KBM-7 (cell line): ENCODE measurements at regions not wholly inside any gene's neighbourhood (a gene's known extent, or its start where the extent isn't known, plus 50 kb on each side); places are given as distances from the start of the nearest gene placed in this dataset.

ENCODE experiments used
- DNase-seq: peaks from one replicate; pipeline ENCODE4 v3.0.0-alpha.2; 2015
- in situ Hi-C: fragments of 300-500 bp; cut with MboI; formaldehyde crosslinking; loops from 2 replicates; pipeline ENCODE4 v1.14.3; 2020; ENCODE audit warnings: low sequenced_read_pairs, low pct_unique_long_range_greater_than_20kb, mixed read lengths

DNA sequence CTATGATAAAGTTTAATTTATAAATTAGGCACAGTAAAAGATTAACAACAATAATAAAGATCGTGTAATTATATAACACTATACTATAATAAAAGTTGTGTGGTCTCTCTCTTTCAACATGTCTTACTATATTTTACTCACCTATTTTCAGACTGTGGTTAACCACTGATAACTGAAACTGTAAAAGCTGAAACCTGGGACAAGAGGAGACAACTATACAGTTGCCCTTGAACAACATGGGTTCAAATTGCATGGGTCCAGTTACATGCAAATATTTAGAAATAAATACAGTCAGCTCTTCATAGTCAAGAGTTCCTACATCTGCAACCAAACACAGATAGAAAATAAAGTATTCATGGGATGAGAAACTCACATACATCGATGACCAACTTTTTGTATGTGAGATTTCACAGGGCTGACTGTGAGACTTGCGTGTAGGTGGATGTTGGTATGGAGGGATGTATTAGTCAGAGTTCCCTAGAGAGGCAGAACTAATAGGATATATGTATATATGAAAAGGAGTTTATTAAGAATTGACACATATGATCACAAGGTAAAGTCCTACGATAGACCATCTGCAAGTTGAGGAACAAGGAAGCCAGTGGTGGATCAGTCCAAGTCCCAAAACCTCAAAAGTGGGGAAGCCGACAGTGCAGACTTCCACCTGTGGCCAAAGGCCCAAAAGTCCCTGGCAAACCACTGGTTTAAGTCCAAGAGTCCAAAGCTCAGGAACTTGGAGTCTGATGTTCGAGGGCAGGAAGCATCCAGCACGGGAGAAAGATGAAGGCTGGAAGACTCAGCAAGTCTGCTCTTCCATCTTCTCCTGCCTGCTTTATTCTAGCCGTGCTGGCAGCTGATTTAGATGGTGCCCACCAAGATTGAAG is 359.5 kb downstream of the INSC start:
- in situ Hi-C loops = no loop called here
- DNase-seq = no peak

DNA sequence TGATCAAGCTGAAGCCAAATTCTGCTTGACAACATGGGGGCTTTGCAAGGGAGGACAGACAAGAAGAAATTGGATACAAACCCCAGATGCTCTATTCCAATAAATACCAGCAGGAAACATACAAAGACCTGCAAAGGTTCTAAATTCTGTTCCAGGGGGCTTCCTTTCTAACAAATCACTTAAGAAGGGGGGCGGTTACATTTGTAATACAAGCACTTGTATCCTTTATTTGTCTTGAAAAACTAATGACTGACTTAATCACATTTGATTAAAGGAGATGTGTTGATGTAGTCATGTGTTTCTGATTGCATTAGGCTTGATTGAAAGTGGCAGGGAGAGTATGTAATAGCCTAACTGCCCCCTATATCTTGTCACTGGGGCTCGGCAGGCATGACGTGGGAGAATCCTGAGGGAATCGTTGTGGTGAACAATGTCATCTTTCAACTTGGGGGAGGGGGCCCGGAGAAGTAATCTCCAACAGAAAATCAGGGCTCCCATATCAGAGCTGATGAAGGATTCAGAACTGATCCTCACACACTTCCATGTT is 361.7 kb downstream of the INSC start:
- DNase-seq = no peak
- in situ Hi-C loops = no loop called here

GRCh38 chr11:15481871-15482270 is 367.1 kb downstream of the INSC start:
- in situ Hi-C loops = no loop called here
- no peak for DNase-seq

- DNase-seq = no peak
- in situ Hi-C loops = no loop called here
Observed at GRCh38 chr11:15483205-15483604, 368.5 kb downstream of the INSC start.

DNA sequence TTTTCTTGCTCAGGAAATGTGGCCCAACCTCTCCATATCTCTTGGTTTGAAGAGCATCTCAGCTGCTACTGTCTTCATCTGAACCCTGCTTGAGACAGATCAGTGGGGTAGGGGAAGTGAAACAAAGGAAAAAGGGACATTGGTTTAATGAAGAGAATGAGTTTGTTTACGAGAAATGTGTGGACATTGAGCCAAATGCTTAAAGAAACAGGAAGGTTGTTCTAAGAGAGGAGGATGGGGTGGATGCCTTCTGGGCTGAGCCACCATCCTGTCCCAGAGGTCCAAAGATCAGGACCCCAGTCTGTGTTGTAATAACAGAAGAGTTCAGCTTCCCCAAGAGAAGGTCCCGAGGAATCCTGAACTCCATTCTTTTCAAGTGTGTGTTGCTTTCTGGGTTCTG is 369.7 kb downstream of the INSC start:
- no peak for DNase-seq
- in situ Hi-C loops = no loop called here

DNA sequence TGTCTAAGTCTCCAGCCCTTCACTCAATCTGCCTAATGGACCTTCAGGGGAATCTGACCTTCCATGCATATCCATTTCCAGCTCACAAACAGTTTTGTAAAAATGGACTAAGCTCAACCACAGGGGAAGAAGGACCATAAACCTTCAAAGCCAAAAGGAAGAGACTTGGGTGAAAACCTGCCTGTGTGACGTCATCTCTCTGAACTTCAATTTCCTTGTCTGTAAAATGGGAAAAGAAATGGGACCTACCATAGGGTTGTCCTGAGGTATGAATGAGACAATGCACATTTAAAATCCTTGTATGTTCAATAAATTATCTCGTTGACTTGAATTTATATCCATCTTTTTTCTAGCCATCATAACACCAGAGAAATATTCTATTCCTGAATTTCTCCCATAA is 370.7 kb downstream of the INSC start:
- no peak for DNase-seq
- in situ Hi-C loops = no loop called here

- in situ Hi-C loops = no loop called here
- DNase-seq = no peak
Observed at GRCh38 chr11:15489281-15489680, 374.6 kb downstream of the INSC start.

DNA sequence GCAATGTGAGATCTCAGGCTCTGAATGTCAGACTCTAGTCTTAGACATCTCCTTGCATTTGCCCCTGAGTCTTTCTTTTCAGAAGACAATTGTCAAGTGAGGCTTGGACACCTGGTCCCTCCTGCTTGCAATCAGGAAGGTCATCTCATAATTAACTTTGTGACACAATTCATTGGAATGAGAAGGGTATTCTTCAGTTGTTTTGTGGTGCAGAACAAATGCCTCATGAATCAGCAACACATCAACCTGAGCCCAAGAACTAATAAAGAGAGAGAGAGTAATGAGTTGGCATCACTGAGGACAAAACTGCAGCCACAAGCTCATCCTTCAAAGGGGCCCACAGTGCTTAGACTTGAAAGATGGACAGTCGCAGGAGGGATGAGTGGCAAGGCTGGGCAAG is 375.8 kb downstream of the INSC start:
- in situ Hi-C loops = no loop called here
- no peak for DNase-seq

GRCh38 chr11:15493066-15493465 is 378.3 kb downstream of the INSC start:
- in situ Hi-C loops = no loop called here
- DNase-seq = no peak

DNA sequence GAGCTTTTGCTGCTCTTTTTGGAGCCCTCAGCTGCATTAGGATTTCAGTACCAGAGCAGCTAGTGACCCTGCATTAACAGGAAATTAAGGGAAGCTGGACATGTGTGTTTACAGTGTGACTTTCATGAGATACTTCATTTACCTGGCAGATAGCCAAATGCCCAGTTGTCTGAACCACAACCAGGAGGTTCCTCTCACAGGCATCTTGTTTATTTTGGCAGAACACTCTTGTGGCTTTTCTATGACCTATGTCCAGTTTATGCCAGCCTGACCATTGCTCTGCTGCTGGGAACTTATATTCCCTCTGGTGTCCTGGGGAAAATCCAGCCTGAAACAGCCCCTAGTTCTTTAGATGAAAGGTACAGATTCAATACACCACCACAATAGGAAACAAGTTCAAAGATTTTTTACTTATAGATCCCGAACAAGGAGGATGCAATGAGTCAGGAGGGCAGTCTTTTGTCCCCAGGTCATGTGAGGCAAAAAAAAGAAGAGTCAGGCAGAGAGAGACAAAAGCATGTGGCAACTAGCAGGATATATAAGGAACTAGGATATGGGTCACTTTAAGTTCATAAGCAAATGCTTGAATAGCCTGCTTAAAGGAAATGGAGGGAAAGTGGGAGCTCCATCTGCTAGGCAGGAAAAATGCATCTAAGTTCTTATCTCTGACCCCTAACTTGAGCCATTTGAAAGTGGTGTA is 379.3 kb downstream of the INSC start:
- DNase-seq = no peak
- in situ Hi-C loops = no loop called here

DNA sequence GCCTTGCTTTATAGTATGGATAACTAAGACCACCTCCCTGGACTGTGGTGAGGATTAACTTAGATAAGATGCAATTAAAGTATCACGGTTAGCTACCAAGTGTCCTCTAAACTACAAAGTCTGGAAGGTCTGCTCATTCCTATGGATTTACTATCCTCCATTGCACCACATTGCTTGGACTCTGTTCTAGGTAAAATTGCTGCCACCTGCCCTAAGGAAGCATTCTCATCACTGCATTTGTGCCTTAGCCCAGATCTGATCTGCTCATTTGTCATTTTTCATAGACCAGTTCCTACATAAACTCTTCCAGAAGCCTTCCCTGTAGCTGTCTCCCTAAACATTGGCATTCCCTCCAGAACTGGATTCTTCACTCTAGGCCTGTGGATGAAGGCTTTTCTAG is 380.0 kb downstream of the INSC start:
- no peak for DNase-seq

GRCh38 chr11:15495462-15495861 is 380.7 kb downstream of the INSC start:
- in situ Hi-C loops = no loop called here
- no peak for DNase-seq

More for the DNA sequence above, 380.0 kb downstream of the INSC start:
- in situ Hi-C loops = no loop called here

DNA sequence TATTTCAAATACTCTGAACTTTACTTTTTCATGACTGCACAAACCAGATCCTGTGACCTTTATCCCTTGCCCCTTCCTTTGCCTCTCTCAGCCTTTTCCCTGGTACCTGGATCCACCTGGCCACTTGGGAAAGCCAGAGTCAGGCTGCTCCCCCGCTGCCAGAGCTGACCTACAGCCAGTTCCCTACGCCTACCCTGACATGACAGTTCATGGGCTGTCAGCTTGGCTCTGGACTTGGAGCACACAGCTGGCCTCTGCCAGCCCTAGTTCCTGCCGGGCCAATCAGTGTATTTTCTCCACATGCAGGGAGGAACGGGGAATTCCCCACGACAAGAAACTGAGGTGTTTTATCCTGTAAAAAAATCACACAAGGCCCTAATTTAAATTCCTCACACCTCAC is 382.6 kb downstream of the INSC start:
- in situ Hi-C loops = no loop called here
- DNase-seq = no peak

DNA sequence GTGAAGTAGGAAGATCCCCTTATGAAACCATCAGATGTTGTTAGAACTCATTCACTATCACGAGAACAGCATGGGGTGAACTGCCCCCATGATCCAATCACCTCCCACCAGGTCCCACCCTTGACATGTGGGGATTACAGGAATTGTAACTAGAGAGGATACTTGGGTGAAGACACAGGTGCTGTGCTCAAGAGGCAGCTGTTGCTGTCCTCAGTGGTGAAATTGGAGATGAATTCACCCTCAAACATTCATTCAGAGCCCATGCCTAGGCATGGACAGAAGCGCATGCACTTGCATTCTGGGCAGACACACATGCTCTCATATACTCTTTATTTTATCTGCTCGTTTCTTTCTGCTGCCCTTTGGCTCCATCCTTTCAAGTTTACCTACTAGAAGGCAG is 385.0 kb downstream of the INSC start:
- in situ Hi-C loops = no loop called here
- DNase-seq = no peak

GRCh38 chr11:15500643-15501042 is 385.9 kb downstream of the INSC start:
- no peak for DNase-seq

DNA sequence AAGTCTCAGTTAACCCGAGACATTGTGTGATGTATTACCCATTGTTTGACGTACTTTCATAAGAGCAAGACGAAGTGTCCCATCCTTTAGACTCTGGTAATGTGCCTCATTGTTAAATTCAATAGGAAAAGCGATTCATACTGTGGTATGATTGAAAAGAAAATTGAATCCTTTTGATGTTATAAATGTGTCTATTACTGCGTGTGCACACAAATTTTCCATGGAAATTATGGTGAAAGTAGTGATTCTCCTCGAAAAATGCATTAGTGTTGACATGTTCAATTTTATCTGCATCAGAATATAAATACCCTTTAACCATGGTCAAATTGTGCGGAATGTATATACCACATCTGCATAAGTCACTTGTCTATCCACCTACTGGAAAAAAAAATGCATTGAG is 386.8 kb downstream of the INSC start:
- DNase-seq = no peak
- in situ Hi-C loops = no loop called here

More at GRCh38 chr11:15500643-15501042, 385.9 kb downstream of the INSC start:
- in situ Hi-C loops = no loop called here

DNA sequence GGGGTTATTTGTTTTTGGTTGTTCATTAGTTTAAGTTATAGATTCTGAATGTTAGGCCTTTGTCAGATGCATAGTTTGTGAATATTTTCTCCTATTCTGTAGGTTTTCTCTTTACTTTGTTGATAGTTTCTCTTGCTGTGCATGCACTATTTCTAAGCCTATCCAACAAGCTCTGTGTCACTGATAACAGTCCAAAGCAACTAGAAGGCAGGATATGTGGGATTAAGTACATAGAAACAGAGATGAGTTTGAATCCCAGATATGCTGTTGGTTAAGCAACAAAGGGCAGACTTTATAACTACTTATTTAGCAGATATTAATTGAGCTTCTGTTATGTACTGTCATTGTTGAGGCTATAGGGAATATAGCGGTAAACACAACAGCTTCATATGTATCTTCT is 390.4 kb downstream of the INSC start:
- DNase-seq = no peak
- in situ Hi-C loops = no loop called here

- DNase-seq = no peak
Observed at GRCh38 chr11:15507592-15507991, 392.9 kb downstream of the INSC start.

DNA sequence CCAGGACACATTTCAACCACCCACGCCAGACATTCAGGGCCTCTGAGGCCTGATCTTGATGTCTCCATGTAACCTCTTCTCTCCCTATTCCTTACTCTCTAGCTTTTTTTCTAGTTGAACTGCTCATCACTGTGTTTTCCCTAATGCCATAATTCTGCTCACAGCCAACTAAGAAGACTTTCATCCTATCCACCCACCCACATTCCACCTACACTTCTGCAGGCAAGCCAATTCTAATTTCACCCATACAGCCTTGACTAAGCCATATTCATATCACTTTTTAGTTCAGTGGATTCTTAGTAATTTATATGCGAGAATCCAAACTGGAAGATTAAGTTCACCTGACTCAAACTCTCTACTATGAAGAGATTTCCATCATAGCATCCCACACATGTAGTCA is 394.4 kb downstream of the INSC start:
- DNase-seq = no peak
- in situ Hi-C loops = no loop called here

More at GRCh38 chr11:15507592-15507991, 392.9 kb downstream of the INSC start:
- in situ Hi-C loops = no loop called here

DNA sequence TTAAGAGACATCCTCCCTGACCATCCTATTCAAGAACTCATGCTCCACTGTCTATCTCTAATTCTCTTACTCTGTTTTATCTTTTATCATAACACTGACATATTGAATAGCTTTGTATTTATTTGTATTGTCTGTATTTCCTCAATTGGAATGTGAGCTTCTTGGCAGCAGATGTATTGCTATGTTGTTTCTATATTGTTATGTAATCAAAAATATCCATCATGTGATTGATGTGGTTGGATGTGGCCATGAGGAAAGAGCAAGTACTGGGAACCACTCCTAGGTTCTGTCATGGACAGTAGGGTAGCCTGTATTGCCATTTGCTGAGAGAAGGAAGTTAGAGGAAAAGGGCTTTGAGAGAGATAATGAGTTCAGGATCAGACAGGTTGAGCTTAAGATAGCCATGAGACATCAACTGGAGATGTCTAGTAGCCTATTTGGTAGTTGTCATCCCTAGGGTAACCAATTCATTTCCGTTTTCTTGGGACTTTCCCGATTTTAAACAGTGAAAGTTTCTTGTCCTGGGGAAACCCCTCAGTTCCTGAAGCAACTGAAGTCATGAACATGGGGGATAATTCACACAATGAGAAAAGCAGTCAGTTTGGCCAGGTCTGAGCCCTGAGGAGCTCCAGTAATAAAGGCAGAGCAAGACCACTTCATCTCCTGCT is 404.5 kb downstream of the INSC start:
- DNase-seq = no peak
- in situ Hi-C loops = no loop called here
